Neural progenitor cell (in vitro differentiated cells): ENCODE measurements at regions not wholly inside any gene's neighbourhood (a gene's known extent, or its start where the extent isn't known, plus 50 kb on each side); places are given as distances from the start of the nearest gene placed in this dataset.

Experiments used
- CTCF ChIP-seq: fragments of 200-600 bp; sonication (generic); IDR thresholded peaks from 2 replicates; pipeline ENCODE4 v1.5.1; 2017; ENCODE audit warnings: antibody characterized with exemption, mild to moderate bottlenecking
- EZH2phosphoT487 ChIP-seq: fragments of 200-600 bp; sonication (generic); IDR thresholded peaks from 2 replicates; pipeline ENCODE4 v1.6.1; 2017; ENCODE audit warnings: antibody characterized with exemption

- TF ChIP-seq CTCF (no peak), EZH2phosphoT487 (no peak)
Measured at GRCh38 chr2:155517362-155517761, 815.2 kb downstream of the NR4A2 start.
